ENCODE measurements at regions not wholly inside any gene's neighbourhood (a gene's known extent, or its start where the extent isn't known, plus 50 kb on each side); places are given as distances from the start of the nearest gene placed in this dataset.

GRCh38 chr5:66276986-66277385, 132.9 kb downstream of the SREK1 start:
- TF ChIP-seq POLR2AphosphoS5 (IDR thresholded peaks at IDR 0.05) (no peak), CTCF (IDR thresholded peaks at IDR 0.05) (no peak), POLR2A (IDR thresholded peaks at IDR 0.05) (no peak)

Data from stomach (tissue), 4 donors.